Activated naive CD4-positive, alpha-beta T cell (primary cell): ENCODE measurements at regions not wholly inside any gene's neighbourhood (a gene's known extent, or its start where the extent isn't known, plus 50 kb on each side); places are given as distances from the start of the nearest gene placed in this dataset.
"Not testable (repeated sequence)": the region's sequence is repeated elsewhere in the genome, so short reads cannot be mapped to it uniquely, and the experiment has no call there.

Source experiments
- DNase-seq, 4 experiments: peaks; one replicate each; lab custom pipeline; 2025; lab: John Stamatoyannopoulos, UW

- DNase-seq = no peak
These were observed 205.2 kb upstream of the WSCD1 start for GRCh38 chr17:5864741-5865657.

DNA sequence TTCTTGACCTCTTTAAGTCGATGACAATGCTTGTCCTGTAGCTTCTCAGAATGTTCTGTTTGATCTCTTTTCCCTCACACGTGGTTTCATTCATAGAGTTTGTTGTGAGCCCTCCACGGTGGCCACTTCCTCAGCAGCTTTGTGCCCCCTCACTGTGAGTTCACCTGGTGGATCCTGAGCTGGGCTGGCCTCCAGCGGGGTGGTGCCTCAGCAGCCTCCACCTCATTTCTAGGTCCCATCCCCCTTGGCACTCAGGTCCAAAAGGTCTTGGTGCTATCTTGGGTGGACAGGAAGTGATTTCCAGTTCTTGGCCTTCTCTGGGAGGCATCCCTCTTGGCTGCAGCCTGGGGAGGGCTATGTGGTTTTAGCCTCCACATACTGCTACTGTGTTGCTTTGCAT, 203.2 kb upstream of the WSCD1 start:
- no peak for DNase-seq

- DNase-seq = no peak
These were observed 201.0 kb upstream of the WSCD1 start for GRCh38 chr17:5869041-5869745.

GRCh38 chr17:5870231-5870953, 199.8 kb upstream of the WSCD1 start:
- no peak for DNase-seq

- DNase-seq = no peak
These were observed 198.5 kb upstream of the WSCD1 start for GRCh38 chr17:5871666-5872065.

GRCh38 chr17:5872831-5873230, 197.3 kb upstream of the WSCD1 start:
- no peak for DNase-seq

GRCh38 chr17:5873781-5874180, 196.4 kb upstream of the WSCD1 start:
- no peak for DNase-seq

DNA sequence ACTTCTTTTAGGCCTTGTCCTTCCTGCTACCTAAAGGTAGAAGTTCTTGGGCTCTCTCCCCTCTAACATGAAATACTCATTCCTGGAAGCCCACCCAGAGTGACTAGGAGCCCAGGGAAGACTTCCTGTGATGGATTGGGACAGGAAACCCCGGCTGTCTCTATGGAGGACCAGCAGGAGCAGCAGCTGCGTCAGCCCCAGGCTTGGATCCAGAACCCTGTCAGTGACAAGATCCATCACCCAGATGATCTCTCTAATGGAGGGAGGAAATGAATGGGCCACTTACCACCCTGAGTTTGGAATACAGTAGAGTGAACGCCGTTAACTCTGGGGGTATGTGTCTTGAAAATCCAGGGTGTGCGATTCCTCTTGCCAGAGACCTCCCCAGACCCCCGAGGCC, 195.7 kb upstream of the WSCD1 start:
- no peak for DNase-seq

GRCh38 chr17:5877366-5877765, 192.8 kb upstream of the WSCD1 start:
- no peak for DNase-seq

- DNase-seq = no peak
These were observed 192.2 kb upstream of the WSCD1 start for GRCh38 chr17:5877948-5878347.

DNA sequence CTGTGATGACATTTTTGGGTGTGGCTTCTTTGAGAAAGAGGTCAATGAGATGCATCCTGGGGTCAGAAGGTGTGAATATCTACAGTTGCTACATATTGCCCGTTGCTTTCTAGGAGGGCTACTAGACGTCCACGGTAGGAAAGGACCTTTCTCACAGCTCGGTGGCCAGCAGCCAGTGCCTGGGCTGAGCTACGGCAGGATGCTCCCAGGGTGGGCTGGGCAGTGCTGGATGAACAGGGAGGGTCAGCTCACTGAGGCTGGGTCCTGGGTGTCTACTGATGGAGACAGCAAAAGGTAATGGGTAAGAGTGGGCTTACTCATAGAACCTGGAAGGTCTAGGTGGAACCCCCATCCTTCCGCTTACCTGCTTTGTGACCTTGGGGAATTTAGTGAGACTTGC, 188.3 kb upstream of the WSCD1 start:
- DNase-seq = no peak

- no peak for DNase-seq
These were observed 186.2 kb upstream of the WSCD1 start for GRCh38 chr17:5883775-5884665.

- no peak for DNase-seq
These were observed 184.8 kb upstream of the WSCD1 start for GRCh38 chr17:5885336-5885735.

- no peak for DNase-seq
These were observed 181.4 kb upstream of the WSCD1 start for GRCh38 chr17:5888811-5889210.

GRCh38 chr17:5892921-5893675, 177.1 kb upstream of the WSCD1 start:
- DNase-seq = no peak

DNA sequence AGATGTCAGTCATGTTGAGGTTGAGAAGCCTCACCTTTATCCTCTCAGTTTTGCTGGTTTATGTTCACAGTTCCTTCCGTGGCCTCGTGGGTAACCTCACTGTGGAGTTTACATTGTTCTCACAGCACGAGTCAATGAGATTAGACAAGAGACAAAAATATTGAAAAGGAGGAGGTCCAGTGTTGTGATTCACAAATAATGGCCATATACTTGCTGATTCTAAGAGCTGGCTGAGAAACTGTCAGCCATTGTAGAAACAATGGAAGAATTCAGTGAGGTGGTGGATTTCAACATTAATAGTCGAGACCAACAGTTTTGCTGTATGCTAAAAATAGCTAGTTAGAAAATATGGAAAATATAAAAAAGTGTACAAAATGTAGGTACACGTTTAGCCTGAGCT, 176.4 kb upstream of the WSCD1 start:
- no peak for DNase-seq

- no peak for DNase-seq
These were observed 174.9 kb upstream of the WSCD1 start for GRCh38 chr17:5895276-5895675.

DNA sequence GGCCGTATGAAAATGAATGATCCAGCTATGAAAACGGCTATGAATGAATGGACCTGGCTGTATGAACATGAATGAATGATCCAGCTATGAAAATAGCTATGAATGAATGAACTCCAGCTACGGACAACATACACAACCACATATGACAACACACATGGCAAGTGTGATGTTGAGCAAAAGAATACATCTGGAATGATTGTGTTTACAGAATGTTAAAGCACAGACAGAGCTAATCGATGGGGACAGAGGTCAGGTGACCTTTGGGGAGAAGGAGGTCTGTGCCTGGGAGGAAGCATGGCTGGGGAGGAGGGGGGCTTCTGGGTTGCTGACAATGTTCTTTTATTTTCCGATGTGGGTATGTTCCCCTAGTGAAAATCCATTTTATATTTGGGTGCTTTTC, 174.0 kb upstream of the WSCD1 start:
- DNase-seq = no peak

- DNase-seq = no peak
These were observed 172.8 kb upstream of the WSCD1 start for GRCh38 chr17:5897275-5897911.

GRCh38 chr17:5897981-5898380, 172.2 kb upstream of the WSCD1 start:
- DNase-seq = not testable (repeated sequence)
